Fibroblast of lung (primary cell): ENCODE measurements at regions not wholly inside any gene's neighbourhood (a gene's known extent, or its start where the extent isn't known, plus 50 kb on each side); places are given as distances from the start of the nearest gene placed in this dataset.

Experiments
- DNase-seq, 2 donors: peaks; one replicate each; pipeline versions ENCODE4 v3.0.0 to v3.0.0-alpha.2; 2010; ENCODE audit warnings: low read depth in 2 of 2
- H2AFZ ChIP-seq: 2 replicates; pipeline ENCODE4 v1.5.1; 2012; ENCODE audit warnings: low read length, control low read depth, inconsistent platforms
- H3K27ac ChIP-seq: 2 replicates; pipeline ENCODE4 v1.5.1; 2011; ENCODE audit warnings: low read length, control low read depth; ENCODE audit not compliant: insufficient read depth
- H3K27me3 ChIP-seq: 2 replicates; pipeline ENCODE4 v1.5.1; 2011; ENCODE audit warnings: mild to moderate bottlenecking, low read length; ENCODE audit not compliant: control insufficient read depth, insufficient read depth
- H3K36me3 ChIP-seq: 2 replicates; pipeline ENCODE4 v1.5.1; 2011; ENCODE audit warnings: low read length; ENCODE audit not compliant: control insufficient read depth, insufficient read depth
- H3K4me1 ChIP-seq: 2 replicates; pipeline ENCODE4 v1.5.1; 2011; ENCODE audit warnings: low read length; ENCODE audit not compliant: control insufficient read depth, insufficient read depth; ENCODE audit errors: extremely low read depth
- H3K4me2 ChIP-seq: 2 replicates; pipeline ENCODE4 v1.5.1; 2011; ENCODE audit warnings: low read length, control low read depth; ENCODE audit not compliant: insufficient read depth; ENCODE audit errors: extremely low read depth
- H3K4me3 ChIP-seq, 4 experiments: fragments of 200-600 bp in 1 of 4; sonication (generic) in 1 of 4; replicated peaks in 1 of 4; 2 replicates each; pipeline ENCODE4 v1.5.1; 2011 to 2016; ENCODE audit warnings: low read length in 4 of 4, low read depth in 3 of 4, mild to moderate bottlenecking in 3 of 4, control low read depth in 2 of 4, inconsistent platforms in 1 of 4, mixed read lengths in 1 of 4; ENCODE audit not compliant: insufficient read depth in 1 of 4; ENCODE audit errors: control extremely low read depth in 1 of 4
- H3K79me2 ChIP-seq: 2 replicates; pipeline ENCODE4 v1.5.1; 2012; ENCODE audit warnings: mild to moderate bottlenecking, low read length, inconsistent platforms; ENCODE audit not compliant: control insufficient read depth, insufficient read depth
- H3K9ac ChIP-seq: 2 replicates; pipeline ENCODE4 v1.5.1; 2011; ENCODE audit warnings: mild to moderate bottlenecking, low read length, control low read depth; ENCODE audit not compliant: insufficient read depth
- H3K9me3 ChIP-seq: 2 replicates; pipeline ENCODE4 v1.5.1; 2012; ENCODE audit warnings: low read depth, low read length; ENCODE audit not compliant: control insufficient read depth, insufficient read depth
- H4K20me1 ChIP-seq: 2 replicates; pipeline ENCODE4 v1.5.1; 2011; ENCODE audit warnings: low read length; ENCODE audit not compliant: control insufficient read depth, insufficient read depth; ENCODE audit errors: extremely low read depth
- CTCF ChIP-seq, 2 donors: IDR thresholded peaks in 1 of 2; conservative IDR thresholded peaks in 1 of 2; 1 replicate in 1 of 2; 2 replicates in 1 of 2; pipeline ENCODE4 v1.5.1; 2011 to 2012; ENCODE audit warnings: low read length in 2 of 2, control low read depth in 1 of 2, inconsistent platforms in 1 of 2, low read depth in 1 of 2, mild to moderate bottlenecking in 1 of 2
- EZH2 ChIP-seq: IDR thresholded peaks from 2 replicates; pipeline ENCODE4 v1.5.1; 2012; ENCODE audit warnings: low read length, control low read depth, mild to moderate bottlenecking; ENCODE audit errors: missing control alignments

GRCh38 chr7:33815336-33815735 is 90.0 kb upstream of the BMPER start:
- no peaks in the 10 kb centered on the region for H4K20me1 ChIP-seq
- no peak overlapping the region for H3K9ac ChIP-seq
- no peaks in the 10 kb centered on the region for H3K27me3 ChIP-seq
- no peaks in the 10 kb centered on the region for H3K79me2 ChIP-seq
- no peaks in the 10 kb centered on the region for H3K36me3 ChIP-seq
- H2AFZ ChIP-seq, result peak overlapping the region; percentile 1
- no peaks in the 10 kb centered on the region for H3K9me3 ChIP-seq
- DNase-seq, result no peak
- TF ChIP-seq CTCF (conservative IDR thresholded peaks at IDR 0.05 in 1 of 2, IDR thresholded peaks at IDR 0.05 in 1 of 2; ENCODE audit: low read depth in 1 of 2, low read length in 2 of 2) (no peak), EZH2 (no peak)
- peak overlapping the region; percentile 89 for H3K4me2 ChIP-seq
- H3K4me1 ChIP-seq, result peaks cover 5% of the 10 kb centered on the region
- no peak overlapping the region for H3K4me3 ChIP-seq
- no peak overlapping the region for H3K27ac ChIP-seq

GRCh38 chr7:33816106-33816505 is 89.2 kb upstream of the BMPER start:
- H2AFZ ChIP-seq, result no peak overlapping the region
- H3K79me2 ChIP-seq, result no peaks in the 10 kb centered on the region
- H3K9me3 ChIP-seq, result no peaks in the 10 kb centered on the region
- no peaks in the 10 kb centered on the region for H3K36me3 ChIP-seq
- no peak overlapping the region for H3K9ac ChIP-seq
- H3K4me2 ChIP-seq, result no peak overlapping the region
- no peaks in the 10 kb centered on the region for H3K27me3 ChIP-seq
- no peaks in the 10 kb centered on the region for H4K20me1 ChIP-seq
- H3K4me3 ChIP-seq, result no peak overlapping the region
- DNase-seq, result no peak
- no peak for TF ChIP-seq CTCF (conservative IDR thresholded peaks at IDR 0.05 in 1 of 2, IDR thresholded peaks at IDR 0.05 in 1 of 2; ENCODE audit: low read depth in 1 of 2, low read length in 2 of 2)
- H3K4me1 ChIP-seq, result peaks cover 5% of the 10 kb centered on the region
- no peak overlapping the region for H3K27ac ChIP-seq

- Histone ChIP-seq H3K9ac (no peak overlapping the region), H3K4me2 (no peak overlapping the region), H3K36me3 (no peaks in the 10 kb centered on the region), H3K4me1 (peaks cover 3% of the 10 kb centered on the region), H3K9me3 (no peaks in the 10 kb centered on the region), H2AFZ (no peak overlapping the region), H3K27me3 (no peaks in the 10 kb centered on the region), H3K4me3 (no peak overlapping the region), H3K79me2 (no peaks in the 10 kb centered on the region), H4K20me1 (no peaks in the 10 kb centered on the region), H3K27ac (no peak overlapping the region)
- no peak for TF ChIP-seq CTCF (conservative IDR thresholded peaks at IDR 0.05 in 1 of 2, IDR thresholded peaks at IDR 0.05 in 1 of 2; ENCODE audit: low read depth in 1 of 2, low read length in 2 of 2)
- no peak for TF ChIP-seq EZH2
- no peak for DNase-seq
Measured at GRCh38 chr7:33819658-33820057, 85.7 kb upstream of the BMPER start.
